DND-41 (cell line): ENCODE measurements at regions not wholly inside any gene's neighbourhood (a gene's known extent, or its start where the extent isn't known, plus 50 kb on each side); places are given as distances from the start of the nearest gene placed in this dataset.

Experiments
- ATAC-seq: fragments of 200-7000 bp; cut with Tn5 transposase; 3 replicates; pipeline ENCODE4 v1.9.1; 2021; ENCODE audit warnings: low read depth; ENCODE audit not compliant: insufficient read depth
- DNase-seq: peaks from one replicate; pipeline ENCODE4 v3.0.0-alpha.2; 2020
- H2AFZ ChIP-seq: 2 replicates; pipeline ENCODE4 v1.6.0; 2012; ENCODE audit warnings: low read depth, low read length
- H3K27ac ChIP-seq: 2 replicates; pipeline ENCODE4 v1.5.1; 2012; ENCODE audit warnings: low read length, inconsistent platforms
- H3K27me3 ChIP-seq: fragments of 200-600 bp; sonication (generic); 2 replicates; pipeline ENCODE4 v1.6.0; 2012; ENCODE audit warnings: low read length, mild to moderate bottlenecking, inconsistent platforms; ENCODE audit not compliant: insufficient read depth, poor library complexity
- H3K36me3 ChIP-seq: 2 replicates; pipeline ENCODE4 v1.5.1; 2012; ENCODE audit warnings: low read length, inconsistent platforms; ENCODE audit not compliant: insufficient read depth
- H3K4me1 ChIP-seq: 2 replicates; pipeline ENCODE4 v1.5.1; 2012; ENCODE audit warnings: mild to moderate bottlenecking, low read length; ENCODE audit not compliant: insufficient read depth
- H3K4me2 ChIP-seq: 2 replicates; pipeline ENCODE4 v1.6.0; 2012; ENCODE audit warnings: mild to moderate bottlenecking, moderate library complexity, low read length, inconsistent platforms; ENCODE audit not compliant: insufficient read depth
- H3K4me3 ChIP-seq, 2 experiments: fragments of 200-600 bp in 1 of 2; shearing (Covaris generic) in 1 of 2; 2 replicates each; pipeline ENCODE4 v1.5.1; 2012 to 2016; ENCODE audit warnings: inconsistent platforms in 2 of 2, low read length in 2 of 2, mild to moderate bottlenecking in 2 of 2, low read depth in 1 of 2, moderate library complexity in 1 of 2
- H3K79me2 ChIP-seq: 2 replicates; pipeline ENCODE4 v1.6.0; 2012; ENCODE audit warnings: low read length, inconsistent platforms; ENCODE audit not compliant: insufficient read depth
- H3K9ac ChIP-seq: 2 replicates; pipeline ENCODE4 v1.6.0; 2012; ENCODE audit warnings: low read depth, mild to moderate bottlenecking, inconsistent platforms, low read length, moderate library complexity
- H3K9me3 ChIP-seq: 2 replicates; pipeline ENCODE4 v1.5.1; 2012; ENCODE audit warnings: low read length, moderate library complexity, mild to moderate bottlenecking, inconsistent platforms; ENCODE audit not compliant: insufficient read depth, severe bottlenecking
- H4K20me1 ChIP-seq: 2 replicates; pipeline ENCODE4 v1.6.0; 2012; ENCODE audit warnings: low read length; ENCODE audit not compliant: insufficient read depth
- CTCF ChIP-seq: IDR thresholded peaks from 2 replicates; pipeline ENCODE4 v1.5.1; 2012; ENCODE audit warnings: borderline replicate concordance, low read length, moderate library complexity, mild to moderate bottlenecking; ENCODE audit not compliant: poor library complexity, severe bottlenecking; ENCODE audit errors: extremely low read depth
- EZH2 ChIP-seq: IDR thresholded peaks from 3 replicates; pipeline ENCODE4 v1.6.1; 2012; ENCODE audit warnings: borderline replicate concordance, low read depth, mild to moderate bottlenecking, moderate library complexity, low read length, inconsistent platforms; ENCODE audit not compliant: severe bottlenecking

- TF ChIP-seq EZH2 = no peak
- Histone ChIP-seq H3K9me3 (no peaks in the 10 kb centered on the region), H3K27ac (no peak overlapping the region), H3K27me3 (no peaks in the 10 kb centered on the region), H2AFZ (no peak overlapping the region), H4K20me1 (no peaks in the 10 kb centered on the region), H3K4me2 (no peak overlapping the region), H3K9ac (no peak overlapping the region), H3K79me2 (no peaks in the 10 kb centered on the region), H3K4me3 (no peak overlapping the region), H3K36me3 (no peaks in the 10 kb centered on the region), H3K4me1 (no peaks in the 10 kb centered on the region)
- ATAC-seq (no peak), DNase-seq (no peak)
Measured at GRCh38 chr7:109836016-109836415, 1254.9 kb upstream of the LRRN3 start.

GRCh38 chr7:109842386-109842785 lies 1248.5 kb upstream of the LRRN3 start:
- Histone ChIP-seq H3K36me3 (no peaks in the 10 kb centered on the region), H3K9ac (no peak overlapping the region), H2AFZ (no peak overlapping the region), H3K4me3 (no peak overlapping the region), H3K27me3 (no peaks in the 10 kb centered on the region), H3K9me3 (no peaks in the 10 kb centered on the region), H3K4me1 (peaks cover 23% of the 10 kb centered on the region), H3K79me2 (no peaks in the 10 kb centered on the region), H3K4me2 (no peak overlapping the region), H4K20me1 (no peaks in the 10 kb centered on the region), H3K27ac (no peak overlapping the region)
- ATAC-seq (no peak), DNase-seq (no peak)
- no peak for TF ChIP-seq EZH2
- TF ChIP-seq CTCF = no peak

GRCh38 chr7:109844362-109844761 lies 1246.6 kb upstream of the LRRN3 start:
- Histone ChIP-seq H3K9ac (no peak overlapping the region), H3K27ac (peak overlapping the region; percentile 41; the same call in 1 of the 2 replicates), H3K4me2 (no peak overlapping the region), H3K36me3 (no peaks in the 10 kb centered on the region), H3K4me1 (peaks cover 23% of the 10 kb centered on the region), H4K20me1 (no peaks in the 10 kb centered on the region), H3K4me3 (no peak overlapping the region), H3K9me3 (no peaks in the 10 kb centered on the region), H2AFZ (no peak overlapping the region), H3K27me3 (no peaks in the 10 kb centered on the region), H3K79me2 (no peaks in the 10 kb centered on the region)
- DNase-seq (peak; percentile 23), ATAC-seq (peak; percentile 59; the same call in 1 of the 3 replicates)
- TF ChIP-seq EZH2 (no peak), CTCF (peak; percentile 77)

- H3K27me3 ChIP-seq = no peaks in the 10 kb centered on the region
- H3K4me3 ChIP-seq = no peak overlapping the region
- TF ChIP-seq EZH2 = no peak
- no peak for TF ChIP-seq CTCF
- H4K20me1 ChIP-seq = no peaks in the 10 kb centered on the region
- no peak overlapping the region for H3K4me2 ChIP-seq
- H3K79me2 ChIP-seq = no peaks in the 10 kb centered on the region
- no peaks in the 10 kb centered on the region for H3K9me3 ChIP-seq
- no peak for DNase-seq
- no peak overlapping the region for H3K27ac ChIP-seq
- no peak overlapping the region for H3K9ac ChIP-seq
- no peaks in the 10 kb centered on the region for H3K36me3 ChIP-seq
- no peak overlapping the region for H2AFZ ChIP-seq
- no peaks in the 10 kb centered on the region for H3K4me1 ChIP-seq
- ATAC-seq = peak; percentile 27; the same call in 1 of the 3 replicates
Measured at GRCh38 chr7:109864230-109864629, 1226.7 kb upstream of the LRRN3 start.
